ENCODE measurements at regions not wholly inside any gene's neighbourhood (a gene's known extent, or its start where the extent isn't known, plus 50 kb on each side); places are given as distances from the start of the nearest gene placed in this dataset.
A peak's percentile ranks its signal among the peaks of the same experiment; 100 is the strongest.

DNA sequence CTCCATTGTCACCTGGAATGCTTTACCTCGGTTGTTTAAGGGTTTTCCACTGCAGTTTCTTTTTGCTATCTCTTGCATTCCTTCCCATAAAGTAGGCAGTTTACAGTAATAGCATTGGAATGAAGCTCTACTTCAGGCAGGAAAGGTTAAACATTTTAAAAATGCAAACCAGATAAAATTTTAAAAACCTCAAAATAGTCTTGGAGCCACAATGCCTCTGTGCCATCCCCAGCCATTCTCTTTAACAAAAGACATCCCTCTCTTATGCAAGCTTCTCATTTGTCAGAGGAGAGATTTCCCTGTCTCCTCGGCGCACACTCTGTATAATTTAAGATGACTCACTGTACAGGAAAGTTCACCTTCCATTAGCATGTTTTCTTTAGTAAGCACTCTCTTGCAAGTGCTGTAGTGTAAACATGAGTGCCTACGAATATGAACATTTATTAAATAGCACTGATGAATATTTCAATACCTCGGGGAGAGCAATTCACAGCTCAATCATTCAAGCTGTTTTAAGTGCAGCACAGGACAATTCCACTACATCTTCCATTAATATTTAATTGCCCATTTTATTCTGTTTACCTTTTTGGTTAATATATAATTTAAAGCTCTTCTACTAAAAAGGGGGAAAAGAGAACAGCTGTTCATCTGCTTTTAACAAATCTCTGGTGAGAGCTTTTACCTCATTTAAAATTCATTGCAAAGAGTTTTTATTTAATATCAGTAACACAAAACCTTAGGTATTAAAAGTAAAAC lies 343.6 kb downstream of the SPATA31D1 start:
- H3K4me3 ChIP-seq (ENCODE audit: low read length), result no peak overlapping the region
- peak; percentile 94 for DNase-seq (ENCODE audit: low read depth)
- TF ChIP-seq CTCF (IDR thresholded peaks at IDR 0.05; ENCODE audit: insufficient read depth, low read depth, low read length, missing control alignments), result no peak

DNA sequence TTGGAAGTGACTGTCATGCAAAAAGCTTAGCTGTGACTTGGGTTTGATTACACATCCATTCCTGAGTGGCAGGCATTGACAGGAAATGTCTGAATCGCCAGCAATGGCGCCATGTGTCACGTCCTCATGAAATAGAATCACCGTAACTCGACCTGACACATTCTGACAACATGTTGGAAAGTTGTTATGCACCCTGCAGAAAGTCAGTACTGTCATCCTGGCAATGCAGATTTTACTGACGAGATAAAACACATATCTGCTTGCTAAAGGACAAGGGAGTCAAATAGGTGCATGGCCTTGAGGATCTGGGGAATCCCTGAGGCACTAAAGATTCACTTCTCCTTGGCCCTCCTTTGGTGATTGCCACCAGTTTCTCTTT lies 344.2 kb downstream of the SPATA31D1 start:
- TF ChIP-seq CTCF (IDR thresholded peaks at IDR 0.05; ENCODE audit: insufficient read depth, low read depth, low read length, missing control alignments), result no peak
- no peak overlapping the region for H3K4me3 ChIP-seq (ENCODE audit: low read length)
- DNase-seq (ENCODE audit: low read depth), result peak; percentile 86

- DNase-seq (ENCODE audit: low read depth), result peak; percentile 71
- H3K4me3 ChIP-seq (ENCODE audit: low read length), result no peak overlapping the region
- TF ChIP-seq CTCF (IDR thresholded peaks at IDR 0.05; ENCODE audit: insufficient read depth, low read depth, low read length, missing control alignments), result no peak
Measured at GRCh38 chr9:82333671-82334070, 345.1 kb downstream of the SPATA31D1 start.

DNA sequence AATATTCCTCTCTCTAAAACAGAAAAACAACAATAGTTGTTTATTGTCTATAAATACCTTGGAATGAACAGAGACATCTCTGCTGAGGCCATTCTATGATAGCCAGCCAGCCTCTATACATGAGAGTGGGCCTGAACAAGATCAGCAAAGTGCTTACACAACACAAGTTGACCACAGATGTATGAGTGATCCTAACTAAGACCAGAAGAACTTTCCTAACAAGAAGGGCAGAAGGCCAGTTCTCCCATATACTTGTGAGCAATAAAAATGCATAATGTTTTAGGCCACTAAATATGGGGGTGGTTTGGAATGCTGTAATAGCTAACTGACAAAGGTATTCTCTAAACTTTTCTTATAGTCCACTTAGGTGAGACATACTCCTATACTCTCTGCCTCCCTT lies 345.7 kb downstream of the SPATA31D1 start:
- DNase-seq (ENCODE audit: low read depth), result peak; percentile 11
- TF ChIP-seq CTCF (IDR thresholded peaks at IDR 0.05; ENCODE audit: insufficient read depth, low read depth, low read length, missing control alignments), result no peak
- H3K4me3 ChIP-seq (ENCODE audit: low read length), result no peak overlapping the region

DNA sequence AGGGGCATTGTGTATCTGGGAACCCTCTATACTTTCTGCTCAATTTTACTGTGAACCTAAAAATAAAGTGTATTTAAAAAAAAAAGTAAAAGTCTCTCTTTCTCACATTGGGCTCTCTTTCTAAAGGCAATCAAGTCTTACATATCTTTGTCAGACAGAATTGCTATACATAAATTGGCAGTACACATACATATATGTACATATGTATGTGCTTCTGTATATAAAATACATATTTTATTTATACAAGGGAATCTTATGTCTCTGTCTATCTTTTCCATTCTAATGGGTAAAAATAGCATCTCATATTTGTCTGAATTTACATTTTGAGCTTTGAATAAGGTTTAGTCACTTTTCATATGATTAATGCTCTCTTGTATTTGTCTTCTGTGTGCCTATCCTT lies 348.8 kb downstream of the SPATA31D1 start:
- TF ChIP-seq CTCF (IDR thresholded peaks at IDR 0.05; ENCODE audit: insufficient read depth, low read depth, low read length, missing control alignments), result no peak
- no peak overlapping the region for H3K4me3 ChIP-seq (ENCODE audit: low read length)
- no peak for DNase-seq (ENCODE audit: low read depth)

DNA sequence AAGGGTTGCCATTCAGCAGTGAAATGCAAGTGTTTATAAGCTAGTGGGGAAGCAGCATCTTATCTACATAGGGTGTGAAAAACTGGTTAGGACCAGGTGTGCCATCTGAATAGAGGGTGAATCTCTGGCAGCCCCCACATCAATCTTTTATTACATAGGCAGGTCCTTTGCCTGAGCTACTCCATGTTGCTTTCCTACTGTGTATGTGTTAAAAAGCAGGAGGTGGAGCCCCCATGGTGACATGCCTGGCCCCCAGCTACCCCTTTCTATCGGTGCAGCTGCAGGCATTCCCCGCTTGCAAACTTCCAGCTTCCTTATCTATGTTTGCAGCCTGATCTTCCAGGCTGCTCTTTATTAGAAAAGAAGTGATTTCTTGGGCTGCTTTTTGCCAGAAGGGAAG lies 353.5 kb downstream of the SPATA31D1 start:
- H3K4me3 ChIP-seq (ENCODE audit: low read length), result no peak overlapping the region
- DNase-seq (ENCODE audit: low read depth), result no peak
- no peak for TF ChIP-seq CTCF (IDR thresholded peaks at IDR 0.05; ENCODE audit: insufficient read depth, low read depth, low read length, missing control alignments)

- no peak for TF ChIP-seq CTCF (IDR thresholded peaks at IDR 0.05; ENCODE audit: insufficient read depth, low read depth, low read length, missing control alignments)
- H3K4me3 ChIP-seq (ENCODE audit: low read length), result no peak overlapping the region
- DNase-seq (ENCODE audit: low read depth), result no peak
Measured at GRCh38 chr9:82346040-82346439, 357.5 kb downstream of the SPATA31D1 start.

Data from epithelial cell of esophagus (primary cell).